HCT116 (cell line): ENCODE measurements at regions not wholly inside any gene's neighbourhood (a gene's known extent, or its start where the extent isn't known, plus 50 kb on each side); places are given as distances from the start of the nearest gene placed in this dataset.

ENCODE experiments used
- ATAC-seq: fragments of 200-7000 bp; cut with Tn5 transposase; 2 replicates; pipeline ENCODE4 v1.9.1; 2020; ENCODE audit warnings: mild to moderate bottlenecking, moderate library complexity
- BruUV-seq: library from RNA; stranded (reverse); fragments of 400-500 nt; replicated peaks from 2 replicates; lab custom pipeline; 2021; lab: Mats Ljungman, UMichigan
- CTCF ChIA-PET: fragments of 300-600 bp; sonication (Branson Sonifier 250); formaldehyde crosslinking; loops from one replicate; lab custom pipeline; 2021; ENCODE audit warnings: antibody characterized with exemption; lab: Charles Lee
- POLR2A ChIA-PET: fragments of 300-600, 350-600 bp; sonication (Branson Sonifier 250); formaldehyde crosslinking; loops from one replicate; lab custom pipeline; 2021; ENCODE audit warnings: antibody characterized with exemption; lab: Charles Lee
- RAD21 ChIA-PET, 2 experiments: fragments of 300-600 bp; sonication (Branson Sonifier 250); formaldehyde crosslinking; loops; one replicate each; lab custom pipeline; 2023; ENCODE audit warnings: low total read pairs in 2 of 2; ENCODE audit not compliant: uncharacterized antibody in 2 of 2, unreplicated experiment in 2 of 2, low non-redundant PET in 1 of 2; lab: Charles Lee
- DNase-seq: peaks from one replicate; pipeline ENCODE4 v3.0.0-alpha.2; 2010; ENCODE audit warnings: low read depth, low spot score
- H2AFZ ChIP-seq: fragments of 200-600 bp; shearing (Covaris generic), sonication (generic); 2 replicates; pipeline ENCODE4 v1.6.1; 2017; ENCODE audit warnings: low read depth, mixed run types, mixed read lengths, antibody characterized with exemption, low read length; ENCODE audit not compliant: poor library complexity, severe bottlenecking
- H3K27ac ChIP-seq: 2 replicates; pipeline ENCODE4 v1.5.1; 2012; ENCODE audit warnings: low read depth, low read length
- H3K27me3 ChIP-seq: fragments of 200-600 bp; sonication (generic); 2 replicates; pipeline ENCODE4 v1.6.1; 2016; ENCODE audit warnings: mixed run types, low read length, mixed read lengths; ENCODE audit not compliant: insufficient read depth
- H3K36me3 ChIP-seq, 2 experiments: fragments of 200-500 bp in 1 of 2; fragments of 200-600 bp in 1 of 2; sonication (Bioruptor generic) in 1 of 2; sonication (generic) in 1 of 2; 2 replicates each; pipeline versions ENCODE4 v1.5.1 to v1.6.1; 2014 to 2016; ENCODE audit warnings: low read length in 2 of 2, inconsistent platforms in 1 of 2, mixed read lengths in 1 of 2, mixed run types in 1 of 2; ENCODE audit not compliant: insufficient read depth in 2 of 2, control insufficient read depth in 1 of 2
- H3K4me1 ChIP-seq, 2 experiments: fragments of 200-600 bp in 1 of 2; sonication (generic) in 1 of 2; 2 replicates each; pipeline versions ENCODE4 v1.5.1 to v1.6.1; 2012 to 2017; ENCODE audit warnings: low read length in 2 of 2, inconsistent platforms in 1 of 2, mild to moderate bottlenecking in 1 of 2, mixed read lengths in 1 of 2, mixed run types in 1 of 2, moderate library complexity in 1 of 2; ENCODE audit not compliant: insufficient read depth in 2 of 2, control insufficient read depth in 1 of 2
- H3K4me2 ChIP-seq: fragments of 200-600 bp; sonication (generic); 2 replicates; pipeline ENCODE4 v1.6.1; 2017; ENCODE audit warnings: mixed run types, low read length, mixed read lengths
- H3K4me3 ChIP-seq, 2 experiments: fragments of 200-600 bp in 1 of 2; sonication (generic) in 1 of 2; replicated peaks in 1 of 2; 2 replicates each; pipeline ENCODE4 v1.5.1; 2011 to 2016; ENCODE audit warnings: low read length in 2 of 2, control low read depth in 1 of 2, low read depth in 1 of 2, mild to moderate bottlenecking in 1 of 2, mixed read lengths in 1 of 2, mixed run types in 1 of 2
- H3K79me2 ChIP-seq: fragments of 200-600 bp; sonication (generic); 2 replicates; pipeline ENCODE4 v1.6.1; 2017; ENCODE audit warnings: mild to moderate bottlenecking, mixed run types, low read length, moderate library complexity, mixed read lengths; ENCODE audit not compliant: insufficient read depth
- H3K9ac ChIP-seq: fragments of 200-600 bp; sonication (generic); 2 replicates; pipeline ENCODE4 v1.6.1; 2016; ENCODE audit warnings: low read length, mixed read lengths
- H3K9me2 ChIP-seq: fragments of 200-600 bp; sonication (generic), shearing (Covaris generic); 2 replicates; pipeline ENCODE4 v1.6.1; 2017; ENCODE audit warnings: mixed run types, mild to moderate bottlenecking, moderate library complexity; ENCODE audit not compliant: insufficient read depth
- H3K9me3 ChIP-seq, 2 experiments: fragments of 200-500 bp in 1 of 2; fragments of 200-600 bp in 1 of 2; sonication (Bioruptor generic) in 1 of 2; sonication (generic) in 1 of 2; 2 replicates each; pipeline ENCODE4 v1.6.1; 2014 to 2017; ENCODE audit warnings: low read length in 2 of 2, mixed read lengths in 2 of 2, inconsistent platforms in 1 of 2, low read depth in 1 of 2, mild to moderate bottlenecking in 1 of 2, mixed run types in 1 of 2, moderate library complexity in 1 of 2; ENCODE audit not compliant: control insufficient read depth in 1 of 2, insufficient read depth in 1 of 2
- H4K20me1 ChIP-seq: fragments of 200-600 bp; sonication (generic), shearing (Covaris generic); 2 replicates; pipeline ENCODE4 v1.6.1; 2017; ENCODE audit warnings: mixed run types, mild to moderate bottlenecking, moderate library complexity; ENCODE audit not compliant: insufficient read depth
- CBX3 ChIP-seq: IDR thresholded peaks from 2 replicates; pipeline ENCODE4 v1.6.1; 2012; ENCODE audit warnings: low read depth
- EGR1 ChIP-seq: IDR thresholded peaks from 2 replicates; pipeline ENCODE4 v1.6.1; 2012; ENCODE audit warnings: low read depth
- ELF1 ChIP-seq: IDR thresholded peaks from 2 replicates; pipeline ENCODE4 v1.6.1; 2012; ENCODE audit warnings: low read depth, borderline replicate concordance
- EZH2 ChIP-seq: fragments of 200-600 bp; sonication (generic); IDR thresholded peaks from 2 replicates; pipeline ENCODE4 v1.6.1; 2017; ENCODE audit warnings: antibody characterized with exemption, mixed run types
- EZH2phosphoT487 ChIP-seq: fragments of 200-600 bp; IDR thresholded peaks from 2 replicates; pipeline ENCODE4 v1.6.1; 2018; ENCODE audit warnings: antibody characterized with exemption, borderline replicate concordance
- JUND ChIP-seq: IDR thresholded peaks from 2 replicates; pipeline ENCODE4 v1.6.1; 2012
- POLR2AphosphoS5 ChIP-seq: IDR thresholded peaks from 2 replicates; pipeline ENCODE4 v1.6.1; 2011; ENCODE audit warnings: mild to moderate bottlenecking, low read depth, low read length, moderate library complexity
- SP1 ChIP-seq: IDR thresholded peaks from 2 replicates; pipeline ENCODE4 v1.6.1; 2012; ENCODE audit warnings: low read depth
- SRF ChIP-seq: IDR thresholded peaks from 2 replicates; pipeline ENCODE4 v1.6.1; 2012; ENCODE audit warnings: low read depth
- YY1 ChIP-seq: IDR thresholded peaks from 2 replicates; pipeline ENCODE4 v1.6.1; 2011; ENCODE audit warnings: low read length, low read depth, moderate library complexity, mild to moderate bottlenecking; ENCODE audit not compliant: insufficient replicate concordance; ENCODE audit errors: extremely low read depth
- ZNF274 ChIP-seq: fragments of 200-500 bp; sonication (Bioruptor generic); IDR thresholded peaks from 2 replicates; pipeline ENCODE4 v1.6.1; 2014; ENCODE audit warnings: mild to moderate bottlenecking, low read depth, low read length, inconsistent platforms
- intact Hi-C: fragments of 100-400 bp; cut with micrococcal nuclease; formaldehyde crosslinking; loops from 2 replicates; pipeline ENCODE4 v1.10.0; 2022
- TF ChIP-seq, protein P1 (sequence below), 3 experiments: fragments of 200-600 bp in 1 of 3; sonication (generic) in 1 of 3; IDR thresholded peaks in 2 of 3; conservative IDR thresholded peaks in 1 of 3; 2 replicates each; pipeline ENCODE4 v1.5.1; 2012 to 2017; ENCODE audit warnings: low read depth in 2 of 3, low read length in 2 of 3, antibody characterized with exemption in 1 of 3, borderline replicate concordance in 1 of 3, control low read depth in 1 of 3, mild to moderate bottlenecking in 1 of 3, mixed read lengths in 1 of 3, mixed run types in 1 of 3, moderate library complexity in 1 of 3; ENCODE audit not compliant: insufficient read depth in 1 of 3
- TF ChIP-seq, protein P2 (sequence below): IDR thresholded peaks from 2 replicates; pipeline ENCODE4 v1.6.1; 2011; ENCODE audit warnings: mild to moderate bottlenecking, low read length, moderate library complexity; ENCODE audit not compliant: insufficient replicate concordance; ENCODE audit errors: extremely low read depth
- TF ChIP-seq, protein P3 (sequence below): IDR thresholded peaks from 2 replicates; pipeline ENCODE4 v1.6.1; 2012
- TF ChIP-seq, protein P4 (sequence below): IDR thresholded peaks from 2 replicates; pipeline ENCODE4 v1.6.1; 2012

DNA sequence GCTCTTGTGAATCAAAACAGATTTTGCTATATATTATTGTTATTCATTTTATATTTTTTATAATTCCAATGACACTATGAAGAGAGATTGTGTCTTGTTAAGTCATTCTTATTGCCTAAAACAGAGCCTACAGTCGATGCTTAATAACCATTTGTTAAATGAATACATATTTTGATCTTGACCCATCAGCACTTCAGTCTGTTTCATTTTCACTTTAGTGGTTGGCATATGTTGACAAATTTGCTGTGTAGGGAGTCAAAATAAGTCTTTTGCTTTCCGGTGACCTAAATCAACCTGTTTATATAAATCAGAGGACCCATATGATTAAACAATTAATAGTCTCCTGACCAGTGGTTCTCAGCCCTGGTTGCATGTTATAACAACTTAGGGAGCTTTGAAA is 97.1 kb downstream of the TXNL1 start:
- no TSS peak for BruUV-seq
- Histone ChIP-seq H3K27me3 (peaks cover 15% of the 10 kb centered on the region), H3K4me1 (no peaks in the 10 kb centered on the region), H3K79me2 (no peaks in the 10 kb centered on the region), H3K4me2 (no peak overlapping the region), H3K9me3 (no peaks in the 10 kb centered on the region), H3K27ac (no peak overlapping the region), H2AFZ (no peak overlapping the region), H3K9me2 (no peaks in the 10 kb centered on the region), H3K36me3 (no peaks in the 10 kb centered on the region), H3K4me3 (no peak overlapping the region), H4K20me1 (no peaks in the 10 kb centered on the region), H3K9ac (no peak overlapping the region)
- ChIA-PET RAD21 (no interaction called here), POLR2A (no interaction called here), CTCF (no interaction called here)
- no peak for DNase-seq
- TF ChIP-seq, protein P1, sequence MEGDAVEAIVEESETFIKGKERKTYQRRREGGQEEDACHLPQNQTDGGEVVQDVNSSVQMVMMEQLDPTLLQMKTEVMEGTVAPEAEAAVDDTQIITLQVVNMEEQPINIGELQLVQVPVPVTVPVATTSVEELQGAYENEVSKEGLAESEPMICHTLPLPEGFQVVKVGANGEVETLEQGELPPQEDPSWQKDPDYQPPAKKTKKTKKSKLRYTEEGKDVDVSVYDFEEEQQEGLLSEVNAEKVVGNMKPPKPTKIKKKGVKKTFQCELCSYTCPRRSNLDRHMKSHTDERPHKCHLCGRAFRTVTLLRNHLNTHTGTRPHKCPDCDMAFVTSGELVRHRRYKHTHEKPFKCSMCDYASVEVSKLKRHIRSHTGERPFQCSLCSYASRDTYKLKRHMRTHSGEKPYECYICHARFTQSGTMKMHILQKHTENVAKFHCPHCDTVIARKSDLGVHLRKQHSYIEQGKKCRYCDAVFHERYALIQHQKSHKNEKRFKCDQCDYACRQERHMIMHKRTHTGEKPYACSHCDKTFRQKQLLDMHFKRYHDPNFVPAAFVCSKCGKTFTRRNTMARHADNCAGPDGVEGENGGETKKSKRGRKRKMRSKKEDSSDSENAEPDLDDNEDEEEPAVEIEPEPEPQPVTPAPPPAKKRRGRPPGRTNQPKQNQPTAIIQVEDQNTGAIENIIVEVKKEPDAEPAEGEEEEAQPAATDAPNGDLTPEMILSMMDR (IDR thresholded peaks at IDR 0.05 in 2 of 3, conservative IDR thresholded peaks at IDR 0.05 in 1 of 3; ENCODE audit: borderline replicate concordance in 1 of 3, insufficient read depth in 1 of 3, low read depth in 2 of 3, low read length in 2 of 3): no peak
- TF ChIP-seq CBX3 (no peak), SP1 (no peak), ZNF274 (no peak), ELF1 (no peak), JUND (no peak), EZH2 (no peak), EGR1 (no peak), YY1 (no peak), SRF (no peak), EZH2phosphoT487 (no peak), POLR2AphosphoS5 (no peak)
- TF ChIP-seq, protein P2, sequence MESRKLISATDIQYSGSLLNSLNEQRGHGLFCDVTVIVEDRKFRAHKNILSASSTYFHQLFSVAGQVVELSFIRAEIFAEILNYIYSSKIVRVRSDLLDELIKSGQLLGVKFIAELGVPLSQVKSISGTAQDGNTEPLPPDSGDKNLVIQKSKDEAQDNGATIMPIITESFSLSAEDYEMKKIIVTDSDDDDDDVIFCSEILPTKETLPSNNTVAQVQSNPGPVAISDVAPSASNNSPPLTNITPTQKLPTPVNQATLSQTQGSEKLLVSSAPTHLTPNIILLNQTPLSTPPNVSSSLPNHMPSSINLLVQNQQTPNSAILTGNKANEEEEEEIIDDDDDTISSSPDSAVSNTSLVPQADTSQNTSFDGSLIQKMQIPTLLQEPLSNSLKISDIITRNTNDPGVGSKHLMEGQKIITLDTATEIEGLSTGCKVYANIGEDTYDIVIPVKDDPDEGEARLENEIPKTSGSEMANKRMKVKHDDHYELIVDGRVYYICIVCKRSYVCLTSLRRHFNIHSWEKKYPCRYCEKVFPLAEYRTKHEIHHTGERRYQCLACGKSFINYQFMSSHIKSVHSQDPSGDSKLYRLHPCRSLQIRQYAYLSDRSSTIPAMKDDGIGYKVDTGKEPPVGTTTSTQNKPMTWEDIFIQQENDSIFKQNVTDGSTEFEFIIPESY: no peak
- TF ChIP-seq, protein P3, sequence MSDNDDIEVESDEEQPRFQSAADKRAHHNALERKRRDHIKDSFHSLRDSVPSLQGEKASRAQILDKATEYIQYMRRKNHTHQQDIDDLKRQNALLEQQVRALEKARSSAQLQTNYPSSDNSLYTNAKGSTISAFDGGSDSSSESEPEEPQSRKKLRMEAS: no peak
- TF ChIP-seq, protein P4, sequence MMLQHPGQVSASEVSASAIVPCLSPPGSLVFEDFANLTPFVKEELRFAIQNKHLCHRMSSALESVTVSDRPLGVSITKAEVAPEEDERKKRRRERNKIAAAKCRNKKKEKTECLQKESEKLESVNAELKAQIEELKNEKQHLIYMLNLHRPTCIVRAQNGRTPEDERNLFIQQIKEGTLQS: no peak
- ATAC-seq: no peak
- intact Hi-C loops: no loop called here
